ENCODE measurements at regions not wholly inside any gene's neighbourhood (a gene's known extent, or its start where the extent isn't known, plus 50 kb on each side); places are given as distances from the start of the nearest gene placed in this dataset.

GRCh38 chr5:144731786-144732185, 561.1 kb downstream of the KCTD16 start:
- TF ChIP-seq, protein P1, sequence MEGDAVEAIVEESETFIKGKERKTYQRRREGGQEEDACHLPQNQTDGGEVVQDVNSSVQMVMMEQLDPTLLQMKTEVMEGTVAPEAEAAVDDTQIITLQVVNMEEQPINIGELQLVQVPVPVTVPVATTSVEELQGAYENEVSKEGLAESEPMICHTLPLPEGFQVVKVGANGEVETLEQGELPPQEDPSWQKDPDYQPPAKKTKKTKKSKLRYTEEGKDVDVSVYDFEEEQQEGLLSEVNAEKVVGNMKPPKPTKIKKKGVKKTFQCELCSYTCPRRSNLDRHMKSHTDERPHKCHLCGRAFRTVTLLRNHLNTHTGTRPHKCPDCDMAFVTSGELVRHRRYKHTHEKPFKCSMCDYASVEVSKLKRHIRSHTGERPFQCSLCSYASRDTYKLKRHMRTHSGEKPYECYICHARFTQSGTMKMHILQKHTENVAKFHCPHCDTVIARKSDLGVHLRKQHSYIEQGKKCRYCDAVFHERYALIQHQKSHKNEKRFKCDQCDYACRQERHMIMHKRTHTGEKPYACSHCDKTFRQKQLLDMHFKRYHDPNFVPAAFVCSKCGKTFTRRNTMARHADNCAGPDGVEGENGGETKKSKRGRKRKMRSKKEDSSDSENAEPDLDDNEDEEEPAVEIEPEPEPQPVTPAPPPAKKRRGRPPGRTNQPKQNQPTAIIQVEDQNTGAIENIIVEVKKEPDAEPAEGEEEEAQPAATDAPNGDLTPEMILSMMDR (IDR thresholded peaks at IDR 0.05), result no peak
- TF ChIP-seq POLR2A (IDR thresholded peaks at IDR 0.05), result no peak
